Keratinocyte (primary cell): ENCODE measurements at regions not wholly inside any gene's neighbourhood (a gene's known extent, or its start where the extent isn't known, plus 50 kb on each side); places are given as distances from the start of the nearest gene placed in this dataset.

ENCODE experiments used
- EZH2 ChIP-seq: IDR thresholded peaks from one replicate; pipeline ENCODE4 v1.6.1; 2012; ENCODE audit warnings: inconsistent platforms, mild to moderate bottlenecking, low read length, moderate library complexity
- TF ChIP-seq, protein P1 (sequence below), 3 experiments: IDR thresholded peaks in 1 of 3; conservative IDR thresholded peaks in 1 of 3; optimal IDR thresholded peaks in 1 of 3; 2 replicates in 2 of 3; 3 replicates in 1 of 3; pipeline versions ENCODE3 to v1.5.1; 2011; ENCODE audit warnings: low read length in 3 of 3, mild to moderate bottlenecking in 3 of 3, moderate library complexity in 2 of 3, control low read depth in 1 of 3, inconsistent platforms in 1 of 3; ENCODE audit not compliant: insufficient read depth in 2 of 3; ENCODE audit errors: extremely low read depth in 1 of 3

DNA sequence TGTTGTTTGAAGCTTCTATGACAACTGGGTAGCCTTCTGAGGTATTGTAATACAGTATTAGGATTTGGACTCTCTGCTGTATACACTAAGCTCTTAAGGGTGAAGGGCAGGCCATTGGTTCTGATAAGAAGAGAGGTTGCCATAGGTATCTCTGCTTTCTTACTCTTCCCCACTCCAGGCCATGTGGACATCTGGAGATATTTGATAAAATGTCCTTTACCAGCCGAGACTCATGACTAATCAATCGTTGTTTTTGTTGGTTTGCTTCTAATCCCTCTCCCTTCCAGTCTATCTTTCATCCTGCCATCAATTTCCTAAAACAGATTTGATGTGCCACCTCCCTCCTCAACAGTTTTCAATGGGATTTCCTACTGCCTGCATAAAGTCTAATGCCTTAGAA is 64.6 kb upstream of the WDR26 start:
- TF ChIP-seq, protein P1, sequence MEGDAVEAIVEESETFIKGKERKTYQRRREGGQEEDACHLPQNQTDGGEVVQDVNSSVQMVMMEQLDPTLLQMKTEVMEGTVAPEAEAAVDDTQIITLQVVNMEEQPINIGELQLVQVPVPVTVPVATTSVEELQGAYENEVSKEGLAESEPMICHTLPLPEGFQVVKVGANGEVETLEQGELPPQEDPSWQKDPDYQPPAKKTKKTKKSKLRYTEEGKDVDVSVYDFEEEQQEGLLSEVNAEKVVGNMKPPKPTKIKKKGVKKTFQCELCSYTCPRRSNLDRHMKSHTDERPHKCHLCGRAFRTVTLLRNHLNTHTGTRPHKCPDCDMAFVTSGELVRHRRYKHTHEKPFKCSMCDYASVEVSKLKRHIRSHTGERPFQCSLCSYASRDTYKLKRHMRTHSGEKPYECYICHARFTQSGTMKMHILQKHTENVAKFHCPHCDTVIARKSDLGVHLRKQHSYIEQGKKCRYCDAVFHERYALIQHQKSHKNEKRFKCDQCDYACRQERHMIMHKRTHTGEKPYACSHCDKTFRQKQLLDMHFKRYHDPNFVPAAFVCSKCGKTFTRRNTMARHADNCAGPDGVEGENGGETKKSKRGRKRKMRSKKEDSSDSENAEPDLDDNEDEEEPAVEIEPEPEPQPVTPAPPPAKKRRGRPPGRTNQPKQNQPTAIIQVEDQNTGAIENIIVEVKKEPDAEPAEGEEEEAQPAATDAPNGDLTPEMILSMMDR (optimal IDR thresholded peaks at IDR 0.05 in 1 of 3, IDR thresholded peaks at IDR 0.05 in 1 of 3, conservative IDR thresholded peaks at IDR 0.05 in 1 of 3; ENCODE audit: extremely low read depth in 1 of 3, insufficient read depth in 2 of 3, low read length in 3 of 3): no peak
- no peak for TF ChIP-seq EZH2
